GM21717 (cell line): ENCODE measurements at regions not wholly inside any gene's neighbourhood (a gene's known extent, or its start where the extent isn't known, plus 50 kb on each side); places are given as distances from the start of the nearest gene placed in this dataset.

Source experiments
- ATAC-seq: cut with Tn5 transposase; IDR thresholded peaks from one replicate; pipeline ENCODE4 v1.9.1; 2021; ENCODE audit warnings: mild to moderate bottlenecking, moderate library complexity; ENCODE audit not compliant: unreplicated experiment

- ATAC-seq, result no peak
These were observed 154.3 kb downstream of the VEGFA start for GRCh38 chr6:43924222-43924702.

- ATAC-seq, result no peak
These were observed 153.6 kb downstream of the VEGFA start for GRCh38 chr6:43923376-43924221.

GRCh38 chr6:43922426-43923375 is 152.7 kb downstream of the VEGFA start:
- ATAC-seq, result no peak

- ATAC-seq, result no peak
These were observed 151.8 kb downstream of the VEGFA start for GRCh38 chr6:43921548-43922425.

GRCh38 chr6:43921039-43921438 is 151.0 kb downstream of the VEGFA start:
- ATAC-seq, result no peak

- ATAC-seq, result no peak
These were observed 149.8 kb downstream of the VEGFA start for GRCh38 chr6:43919774-43920173.

GRCh38 chr6:43917878-43918382 is 147.9 kb downstream of the VEGFA start:
- ATAC-seq, result no peak

GRCh38 chr6:43916924-43917877 is 147.2 kb downstream of the VEGFA start:
- no peak for ATAC-seq

GRCh38 chr6:43915986-43916923 is 146.2 kb downstream of the VEGFA start:
- ATAC-seq, result no peak

GRCh38 chr6:43915208-43915869 is 145.3 kb downstream of the VEGFA start:
- ATAC-seq, result no peak

- no peak for ATAC-seq
These were observed 144.5 kb downstream of the VEGFA start for GRCh38 chr6:43914272-43915147.

GRCh38 chr6:43913375-43914271 is 143.6 kb downstream of the VEGFA start:
- no peak for ATAC-seq

GRCh38 chr6:43912598-43913371 is 142.8 kb downstream of the VEGFA start:
- ATAC-seq, result no peak

GRCh38 chr6:43912116-43912577 is 142.1 kb downstream of the VEGFA start:
- no peak for ATAC-seq
